ENCODE measurements at regions not wholly inside any gene's neighbourhood (a gene's known extent, or its start where the extent isn't known, plus 50 kb on each side); places are given as distances from the start of the nearest gene placed in this dataset.

GRCh38 chr2:10190255-10190654 lies 67.7 kb downstream of the RRM2 start:
- H3K27ac Mint-ChIP-seq = no peak overlapping the region
- peaks cover 13% of the 10 kb centered on the region for H3K4me1 Mint-ChIP-seq
- DNase-seq (no peak), ATAC-seq (ENCODE audit: low read depth) (no peak)
- peaks cover 0 to 5% of the 10 kb centered on the region in 2 donors for H3K4me1 ChIP-seq (ENCODE audit: control insufficient read depth in 2 of 2, insufficient read depth in 2 of 2, low read length in 2 of 2)
- H4K20me1 ChIP-seq (ENCODE audit: control insufficient read depth, insufficient read depth, low read length, poor library complexity, severe bottlenecking) = no peaks in the 10 kb centered on the region
- ChIA-PET POLR2A (no interaction called here), CTCF (no interaction called here)
- H3K27me3 ChIP-seq (replicated peaks in 1 of 4; ENCODE audit: control extremely low read depth in 1 of 4, control insufficient read depth in 3 of 4, insufficient read depth in 4 of 4, low read length in 3 of 4) = no peaks in the 10 kb centered on the region
- H3K36me3 ChIP-seq (replicated peaks in 1 of 2; ENCODE audit: control extremely low read depth in 1 of 2, control insufficient read depth in 1 of 2, extremely low read depth in 1 of 2, insufficient read depth in 2 of 2, low read length in 1 of 2) = no peaks in the 10 kb centered on the region
- no peaks in the 10 kb centered on the region for H3K27me3 Mint-ChIP-seq
- H3K79me2 ChIP-seq (ENCODE audit: control insufficient read depth, insufficient read depth, low read length) = no peaks in the 10 kb centered on the region
- 98% methylated on average over 3 of the region's 3 CpGs for WGBS (ENCODE audit: insufficient coverage)
- intact Hi-C loops (cut with micrococcal nuclease) = no loop called here
- no peak overlapping the region for H2AFZ ChIP-seq (ENCODE audit: insufficient read depth, low read depth, low read length, poor library complexity, severe bottlenecking)
- H3K4me2 ChIP-seq (replicated peaks; ENCODE audit: low read depth, low read length, poor library complexity, severe bottlenecking) = no peak overlapping the region
- H3K4me3 ChIP-seq (ENCODE audit: control extremely low read depth in 1 of 5, extremely low read depth in 1 of 5, insufficient read depth in 1 of 5, low read depth in 2 of 5, low read length in 4 of 5) = no peak overlapping the region
- H3K4me3 Mint-ChIP-seq = no peak overlapping the region
- H3K9me3 Mint-ChIP-seq (ENCODE audit: insufficient read depth) = peaks cover 4% of the 10 kb centered on the region
- no peak overlapping the region for H3K27ac ChIP-seq (ENCODE audit: low read length in 2 of 2)
- H3K9ac ChIP-seq (ENCODE audit: low read length) = no peak overlapping the region
- peaks cover 0 to 8% (median 0%) of the 10 kb centered on the region in 3 donors for H3K9me3 ChIP-seq (ENCODE audit: control extremely low read depth in 1 of 3, control insufficient read depth in 2 of 3, insufficient read depth in 1 of 3, low read length in 2 of 3)
- no peak for TF ChIP-seq EZH2 (IDR thresholded peaks at IDR 0.05; ENCODE audit: borderline replicate concordance, insufficient read depth, low read depth, low read length, poor library complexity, severe bottlenecking)
- TF ChIP-seq, protein P1, sequence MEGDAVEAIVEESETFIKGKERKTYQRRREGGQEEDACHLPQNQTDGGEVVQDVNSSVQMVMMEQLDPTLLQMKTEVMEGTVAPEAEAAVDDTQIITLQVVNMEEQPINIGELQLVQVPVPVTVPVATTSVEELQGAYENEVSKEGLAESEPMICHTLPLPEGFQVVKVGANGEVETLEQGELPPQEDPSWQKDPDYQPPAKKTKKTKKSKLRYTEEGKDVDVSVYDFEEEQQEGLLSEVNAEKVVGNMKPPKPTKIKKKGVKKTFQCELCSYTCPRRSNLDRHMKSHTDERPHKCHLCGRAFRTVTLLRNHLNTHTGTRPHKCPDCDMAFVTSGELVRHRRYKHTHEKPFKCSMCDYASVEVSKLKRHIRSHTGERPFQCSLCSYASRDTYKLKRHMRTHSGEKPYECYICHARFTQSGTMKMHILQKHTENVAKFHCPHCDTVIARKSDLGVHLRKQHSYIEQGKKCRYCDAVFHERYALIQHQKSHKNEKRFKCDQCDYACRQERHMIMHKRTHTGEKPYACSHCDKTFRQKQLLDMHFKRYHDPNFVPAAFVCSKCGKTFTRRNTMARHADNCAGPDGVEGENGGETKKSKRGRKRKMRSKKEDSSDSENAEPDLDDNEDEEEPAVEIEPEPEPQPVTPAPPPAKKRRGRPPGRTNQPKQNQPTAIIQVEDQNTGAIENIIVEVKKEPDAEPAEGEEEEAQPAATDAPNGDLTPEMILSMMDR (IDR thresholded peaks at IDR 0.05) = no peak

DNA sequence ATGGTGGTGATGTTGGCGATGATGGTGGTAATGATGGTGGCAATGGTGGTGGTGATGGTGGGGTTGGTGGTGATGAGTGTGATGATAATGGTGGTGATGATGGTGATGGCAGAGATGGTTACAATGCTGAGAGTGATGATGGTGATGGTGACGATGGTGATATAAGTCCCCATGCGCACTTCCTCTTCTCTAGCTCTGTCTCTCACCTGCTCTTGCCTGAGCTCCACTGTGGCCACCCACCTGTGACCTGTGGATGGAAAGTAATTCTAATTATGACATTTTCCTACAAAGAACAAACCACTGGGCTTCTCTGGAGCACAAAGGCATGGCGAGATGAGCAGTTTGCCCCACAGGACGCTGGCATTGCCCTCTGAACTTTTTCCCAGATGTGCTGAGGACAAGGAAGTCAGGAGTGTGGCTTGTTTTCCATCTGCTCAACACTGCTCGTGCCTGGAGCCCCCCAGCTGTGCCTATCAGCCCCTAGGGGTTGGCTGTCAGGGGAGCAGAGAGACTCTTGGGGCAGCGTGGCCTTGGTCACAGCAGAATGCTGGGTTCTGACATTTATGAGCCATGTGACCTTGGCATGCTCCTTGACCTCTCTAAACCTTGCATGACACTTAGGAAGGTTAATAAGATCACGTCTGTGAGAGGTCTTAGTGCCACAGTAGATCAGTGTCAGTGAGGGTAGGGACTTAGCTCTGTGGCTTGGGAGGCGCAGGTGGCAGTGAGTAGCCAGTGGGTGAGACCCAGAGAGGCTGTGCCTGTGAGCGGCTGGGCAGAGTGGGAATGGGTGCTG lies 68.4 kb downstream of the RRM2 start:
- no peaks in the 10 kb centered on the region for H3K79me2 ChIP-seq (ENCODE audit: control insufficient read depth, insufficient read depth, low read length)
- ChIA-PET CTCF (no interaction called here), POLR2A (no interaction called here)
- Mint-ChIP-seq H3K9me3 (ENCODE audit: insufficient read depth) (peaks cover 4% of the 10 kb centered on the region), H3K27ac (no peak overlapping the region), H3K27me3 (no peaks in the 10 kb centered on the region), H3K4me3 (no peak overlapping the region), H3K4me1 (peaks cover 13% of the 10 kb centered on the region)
- no peak for DNase-seq
- 79% methylated on average over 6 of the region's 10 CpGs for WGBS (ENCODE audit: insufficient coverage)
- no peaks in the 10 kb centered on the region for H3K36me3 ChIP-seq (replicated peaks in 1 of 2; ENCODE audit: control extremely low read depth in 1 of 2, control insufficient read depth in 1 of 2, extremely low read depth in 1 of 2, insufficient read depth in 2 of 2, low read length in 1 of 2)
- no peak overlapping the region for H2AFZ ChIP-seq (ENCODE audit: insufficient read depth, low read depth, low read length, poor library complexity, severe bottlenecking)
- intact Hi-C loops (cut with micrococcal nuclease) = no loop called here
- H3K27me3 ChIP-seq (replicated peaks in 1 of 4; ENCODE audit: control extremely low read depth in 1 of 4, control insufficient read depth in 3 of 4, insufficient read depth in 4 of 4, low read length in 3 of 4) = no peaks in the 10 kb centered on the region
- H3K9me3 ChIP-seq (ENCODE audit: control extremely low read depth in 1 of 3, control insufficient read depth in 2 of 3, insufficient read depth in 1 of 3, low read length in 2 of 3) = peaks cover 0 to 8% (median 0%) of the 10 kb centered on the region in 3 donors
- H3K4me2 ChIP-seq (replicated peaks; ENCODE audit: low read depth, low read length, poor library complexity, severe bottlenecking) = no peak overlapping the region
- ATAC-seq (ENCODE audit: low read depth) = no peak
- no peak overlapping the region for H3K27ac ChIP-seq (ENCODE audit: low read length in 2 of 2)
- no peak overlapping the region for H3K4me3 ChIP-seq (ENCODE audit: control extremely low read depth in 1 of 5, extremely low read depth in 1 of 5, insufficient read depth in 1 of 5, low read depth in 2 of 5, low read length in 4 of 5)
- H4K20me1 ChIP-seq (ENCODE audit: control insufficient read depth, insufficient read depth, low read length, poor library complexity, severe bottlenecking) = no peaks in the 10 kb centered on the region
- no peak overlapping the region for H3K9ac ChIP-seq (ENCODE audit: low read length)
- peaks cover 0 to 5% of the 10 kb centered on the region in 2 donors for H3K4me1 ChIP-seq (ENCODE audit: control insufficient read depth in 2 of 2, insufficient read depth in 2 of 2, low read length in 2 of 2)
- TF ChIP-seq, protein P1 (IDR thresholded peaks at IDR 0.05) = no peak
- no peak for TF ChIP-seq EZH2 (IDR thresholded peaks at IDR 0.05; ENCODE audit: borderline replicate concordance, insufficient read depth, low read depth, low read length, poor library complexity, severe bottlenecking)

Data from B cell (primary cell).